HEK293 (cell line): ENCODE measurements at regions not wholly inside any gene's neighbourhood (a gene's known extent, or its start where the extent isn't known, plus 50 kb on each side); places are given as distances from the start of the nearest gene placed in this dataset.

Experiments used
- BCL11B ChIP-seq: fragments of 450-650 bp; formaldehyde crosslinking; IDR thresholded peaks from 2 replicates; pipeline ENCODE4 v1.5.1; 2016; ENCODE audit warnings: low read depth, missing biosample characterization, missing genetic modification characterization
- GLI4 ChIP-seq: fragments of 450-650 bp; formaldehyde crosslinking; IDR thresholded peaks from 2 replicates; pipeline ENCODE4 v1.5.1; 2016; ENCODE audit warnings: missing biosample characterization, missing genetic modification characterization
- KLF8 ChIP-seq: fragments of 450-650 bp; formaldehyde crosslinking; IDR thresholded peaks from 2 replicates; pipeline ENCODE4 v1.5.1; 2016; ENCODE audit warnings: missing biosample characterization, missing genetic modification characterization
- PATZ1 ChIP-seq: fragments of 450-650 bp; formaldehyde crosslinking; IDR thresholded peaks from 2 replicates; pipeline ENCODE4 v1.5.1; 2016; ENCODE audit warnings: missing biosample characterization, missing genetic modification characterization
- PRDM10 ChIP-seq: fragments of 450-650 bp; formaldehyde crosslinking; IDR thresholded peaks from 2 replicates; pipeline ENCODE4 v1.5.1; 2016; ENCODE audit warnings: missing biosample characterization, missing genetic modification characterization
- PRDM4 ChIP-seq: fragments of 450-650 bp; formaldehyde crosslinking; IDR thresholded peaks from 2 replicates; pipeline ENCODE4 v1.5.1; 2017; ENCODE audit warnings: missing biosample characterization, missing genetic modification characterization
- ZBTB20 ChIP-seq: fragments of 450-650 bp; formaldehyde crosslinking; IDR thresholded peaks from 2 replicates; pipeline ENCODE4 v1.5.1; 2016; ENCODE audit warnings: missing biosample characterization, missing genetic modification characterization
- ZBTB48 ChIP-seq: fragments of 450-650 bp; formaldehyde crosslinking; IDR thresholded peaks from 2 replicates; pipeline ENCODE4 v1.5.1; 2016; ENCODE audit warnings: missing biosample characterization, missing genetic modification characterization
- ZFHX2 ChIP-seq: fragments of 450-650 bp; formaldehyde crosslinking; conservative IDR thresholded peaks from 2 replicates; pipeline ENCODE4 v1.5.1; 2016; ENCODE audit warnings: missing biosample characterization, missing genetic modification characterization
- ZNF133 ChIP-seq: fragments of 450-650 bp; formaldehyde crosslinking; IDR thresholded peaks from 2 replicates; pipeline ENCODE4 v1.5.1; 2016; ENCODE audit warnings: missing biosample characterization, missing genetic modification characterization
- ZNF18 ChIP-seq: fragments of 450-650 bp; formaldehyde crosslinking; IDR thresholded peaks from 2 replicates; pipeline ENCODE4 v1.5.1; 2016; ENCODE audit warnings: missing biosample characterization, missing genetic modification characterization
- ZNF202 ChIP-seq: fragments of 450-650 bp; formaldehyde crosslinking; IDR thresholded peaks from 2 replicates; pipeline ENCODE4 v1.5.1; 2016; ENCODE audit warnings: missing biosample characterization, missing genetic modification characterization, borderline replicate concordance
- ZNF223 ChIP-seq: fragments of 450-650 bp; formaldehyde crosslinking; IDR thresholded peaks from 2 replicates; pipeline ENCODE4 v1.5.1; 2016; ENCODE audit warnings: missing biosample characterization, missing genetic modification characterization
- ZNF24 ChIP-seq: fragments of 450-650 bp; formaldehyde crosslinking; IDR thresholded peaks from 2 replicates; pipeline ENCODE4 v1.5.1; 2016; ENCODE audit warnings: missing biosample characterization, missing genetic modification characterization
- ZNF324 ChIP-seq: fragments of 450-650 bp; formaldehyde crosslinking; IDR thresholded peaks from 2 replicates; pipeline ENCODE4 v1.5.1; 2016; ENCODE audit warnings: missing biosample characterization, missing genetic modification characterization
- ZNF37A ChIP-seq: fragments of 450-650 bp; IDR thresholded peaks from 2 replicates; pipeline ENCODE4 v1.5.1; 2018; ENCODE audit warnings: missing biosample characterization, missing genetic modification characterization
- ZNF398 ChIP-seq: fragments of 450-650 bp; formaldehyde crosslinking; IDR thresholded peaks from 2 replicates; pipeline ENCODE4 v1.5.1; 2017; ENCODE audit warnings: missing biosample characterization, missing genetic modification characterization
- ZNF449 ChIP-seq: fragments of 450-650 bp; formaldehyde crosslinking; IDR thresholded peaks from 2 replicates; pipeline ENCODE4 v1.5.1; 2017; ENCODE audit warnings: missing biosample characterization, mild to moderate bottlenecking, missing genetic modification characterization, moderate library complexity
- ZNF521 ChIP-seq: fragments of 450-650 bp; formaldehyde crosslinking; IDR thresholded peaks from 2 replicates; pipeline ENCODE4 v1.5.1; 2017; ENCODE audit warnings: missing biosample characterization, mild to moderate bottlenecking, missing genetic modification characterization
- ZNF558 ChIP-seq: fragments of 450-650 bp; formaldehyde crosslinking; IDR thresholded peaks from 2 replicates; pipeline ENCODE4 v1.5.1; 2016; ENCODE audit warnings: missing biosample characterization, missing genetic modification characterization
- ZNF624 ChIP-seq: fragments of 450-650 bp; formaldehyde crosslinking; IDR thresholded peaks from 2 replicates; pipeline ENCODE4 v1.5.1; 2017; ENCODE audit warnings: missing biosample characterization, missing genetic modification characterization
- ZNF701 ChIP-seq: fragments of 450-650 bp; formaldehyde crosslinking; IDR thresholded peaks from 2 replicates; pipeline ENCODE4 v1.5.1; 2016; ENCODE audit warnings: missing biosample characterization, missing genetic modification characterization
- ZNF76 ChIP-seq: fragments of 450-650 bp; formaldehyde crosslinking; IDR thresholded peaks from 2 replicates; pipeline ENCODE4; 2016; ENCODE audit warnings: low read depth, missing biosample characterization, missing genetic modification characterization, borderline replicate concordance
- ZNF777 ChIP-seq: fragments of 450-650 bp; formaldehyde crosslinking; IDR thresholded peaks from 2 replicates; pipeline ENCODE4 v1.5.1; 2017; ENCODE audit warnings: missing biosample characterization, missing genetic modification characterization, borderline replicate concordance
- ZNF785 ChIP-seq: fragments of 450-650 bp; formaldehyde crosslinking; IDR thresholded peaks from 2 replicates; pipeline ENCODE4 v1.5.1; 2016; ENCODE audit warnings: missing biosample characterization, missing genetic modification characterization
- ZNF792 ChIP-seq: fragments of 450-650 bp; formaldehyde crosslinking; IDR thresholded peaks from 2 replicates; pipeline ENCODE4 v1.5.1; 2016; ENCODE audit warnings: missing biosample characterization, missing genetic modification characterization

GRCh38 chr4:182143822-182144625 lies 99.2 kb upstream of the TENM3 start (continued):
- TF ChIP-seq ZNF133 (tag by site-specific recombination): 0 out of 2 replicates have a peak, but pooled peaks have one; percentile 29
- TF ChIP-seq PRDM10 (tag by site-specific recombination): peak; percentile 99
- TF ChIP-seq BCL11B (tag by site-specific recombination): peak; percentile 83; the same call in 1 of the 2 replicates
- TF ChIP-seq ZNF324 (tag by site-specific recombination): peak; percentile 94
- TF ChIP-seq ZBTB48: peak; percentile 68
- TF ChIP-seq ZNF701 (tag by site-specific recombination): no peak
- no peak for TF ChIP-seq ZNF521 (tag by site-specific recombination)
- no peak for TF ChIP-seq ZNF558
- peak; percentile 90 for TF ChIP-seq ZNF785
- peak; percentile 33; the same call in 1 of the 2 replicates for TF ChIP-seq PRDM4 (tag by site-specific recombination)
- no peak for TF ChIP-seq ZNF223 (tag by site-specific recombination)
- TF ChIP-seq ZNF449 (tag by site-specific recombination): peak; percentile 71; the same call in 1 of the 2 replicates
- TF ChIP-seq ZNF37A (tag by site-specific recombination): no peak
- TF ChIP-seq ZBTB20: peak; percentile 78; the same call in 1 of the 2 replicates
- TF ChIP-seq ZNF24 (tag by site-specific recombination): peak; percentile 70; the same call in 1 of the 2 replicates
- peak; percentile 80 for TF ChIP-seq PATZ1 (tag by site-specific recombination)
- TF ChIP-seq GLI4 (tag by site-specific recombination): peak; percentile 87; the same call in 1 of the 2 replicates
- TF ChIP-seq ZNF202 (tag by site-specific recombination): 0 out of 2 replicates have a peak, but pooled peaks have one; percentile 7
- TF ChIP-seq ZNF18 (tag by site-specific recombination): peak; percentile 80
- peak; percentile 70; the same call in 1 of the 2 replicates for TF ChIP-seq ZNF777 (tag by site-specific recombination)
- peak; percentile 85 for TF ChIP-seq ZFHX2 (tag by site-specific recombination)
- peak; percentile 96 for TF ChIP-seq ZNF398
- TF ChIP-seq ZNF76 (tag by site-specific recombination): peak; percentile 65; the same call in 1 of the 2 replicates
- peak; percentile 83; the same call in 1 of the 2 replicates for TF ChIP-seq KLF8 (tag by site-specific recombination)
- TF ChIP-seq ZNF792 (tag by site-specific recombination): peak; percentile 44; the same call in 1 of the 2 replicates
- TF ChIP-seq ZNF624 (tag by site-specific recombination): peak; percentile 51; the same call in 1 of the 2 replicates
